EL (cell line): ENCODE measurements at regions not wholly inside any gene's neighbourhood (a gene's known extent, or its start where the extent isn't known, plus 50 kb on each side); places are given as distances from the start of the nearest gene placed in this dataset.
A peak's percentile ranks its signal among the peaks of the same experiment; 100 is the strongest.

Experiments used
- DNase-seq: peaks from one replicate; pipeline ENCODE4 v3.0.0-alpha.2; 2016

- no peak for DNase-seq
These were observed 174.1 kb downstream of the CDH26 start for GRCh38 chr20:60132162-60132826.

- no peak for DNase-seq
These were observed 174.8 kb downstream of the CDH26 start for GRCh38 chr20:60132827-60133670.

GRCh38 chr20:60135276-60135675 lies 177.1 kb downstream of the CDH26 start:
- no peak for DNase-seq

DNA sequence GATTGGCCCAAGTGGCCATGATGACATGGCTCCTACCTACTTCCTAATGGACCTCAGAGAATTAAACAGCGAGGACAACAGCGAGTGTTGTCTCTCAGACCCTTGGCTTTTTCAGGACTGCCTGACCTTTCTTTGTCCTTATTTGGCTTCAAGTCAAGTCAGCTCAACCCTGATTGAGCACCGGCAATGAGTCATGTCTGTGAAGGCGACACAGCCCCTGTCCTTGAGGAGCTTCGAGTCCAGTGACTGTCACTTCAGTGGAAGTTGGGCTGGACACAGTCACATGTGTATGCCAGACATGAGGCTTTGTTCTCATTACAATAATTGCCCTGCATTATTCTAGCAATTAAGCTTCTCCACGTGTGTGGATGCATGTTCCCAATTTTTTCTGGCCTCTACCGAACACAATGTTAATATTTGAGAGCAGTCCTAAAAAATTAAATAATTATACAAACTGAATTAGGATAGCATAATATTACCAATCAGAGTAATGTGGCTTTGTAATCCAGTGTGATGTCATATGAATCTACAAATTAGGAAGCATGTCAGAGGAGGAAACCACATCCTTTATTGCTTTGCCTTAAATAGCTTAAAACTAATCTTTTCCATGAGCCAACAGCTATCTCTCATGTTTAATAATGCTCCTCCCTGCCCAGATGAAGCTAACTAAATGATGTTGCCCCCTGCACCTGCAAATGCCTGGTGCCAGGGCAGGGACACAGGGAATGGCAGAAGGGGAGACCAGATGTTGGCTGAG lies 178.6 kb downstream of the CDH26 start:
- no peak for DNase-seq

DNA sequence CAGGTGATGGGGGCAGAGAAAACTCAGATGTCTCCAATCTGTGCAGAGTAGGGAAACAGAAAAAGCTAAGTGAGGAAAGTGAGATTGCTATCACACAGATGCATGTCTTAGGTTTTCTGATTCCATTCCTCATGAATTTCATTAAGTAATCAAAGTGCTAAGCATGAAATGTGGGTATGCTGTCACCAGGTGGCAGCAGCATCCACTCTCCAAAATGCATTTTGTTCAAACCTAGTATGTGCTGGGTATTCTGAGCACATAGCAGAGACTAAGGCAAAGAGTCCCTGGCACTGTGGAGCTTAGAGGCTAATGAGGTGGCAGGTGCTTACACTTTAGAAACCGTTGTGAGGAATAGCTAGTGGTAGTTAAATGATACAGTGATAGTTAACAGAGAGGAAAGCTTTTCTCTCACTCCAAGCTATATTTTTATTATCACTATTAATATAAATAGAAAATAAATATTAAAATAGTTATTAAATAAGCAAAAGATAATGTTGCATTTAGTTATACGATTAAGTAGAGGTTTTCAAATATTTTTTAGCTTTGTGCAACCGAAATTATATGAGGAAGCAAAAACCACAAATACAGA lies 179.5 kb downstream of the CDH26 start:
- peak; percentile 4 for DNase-seq

DNA sequence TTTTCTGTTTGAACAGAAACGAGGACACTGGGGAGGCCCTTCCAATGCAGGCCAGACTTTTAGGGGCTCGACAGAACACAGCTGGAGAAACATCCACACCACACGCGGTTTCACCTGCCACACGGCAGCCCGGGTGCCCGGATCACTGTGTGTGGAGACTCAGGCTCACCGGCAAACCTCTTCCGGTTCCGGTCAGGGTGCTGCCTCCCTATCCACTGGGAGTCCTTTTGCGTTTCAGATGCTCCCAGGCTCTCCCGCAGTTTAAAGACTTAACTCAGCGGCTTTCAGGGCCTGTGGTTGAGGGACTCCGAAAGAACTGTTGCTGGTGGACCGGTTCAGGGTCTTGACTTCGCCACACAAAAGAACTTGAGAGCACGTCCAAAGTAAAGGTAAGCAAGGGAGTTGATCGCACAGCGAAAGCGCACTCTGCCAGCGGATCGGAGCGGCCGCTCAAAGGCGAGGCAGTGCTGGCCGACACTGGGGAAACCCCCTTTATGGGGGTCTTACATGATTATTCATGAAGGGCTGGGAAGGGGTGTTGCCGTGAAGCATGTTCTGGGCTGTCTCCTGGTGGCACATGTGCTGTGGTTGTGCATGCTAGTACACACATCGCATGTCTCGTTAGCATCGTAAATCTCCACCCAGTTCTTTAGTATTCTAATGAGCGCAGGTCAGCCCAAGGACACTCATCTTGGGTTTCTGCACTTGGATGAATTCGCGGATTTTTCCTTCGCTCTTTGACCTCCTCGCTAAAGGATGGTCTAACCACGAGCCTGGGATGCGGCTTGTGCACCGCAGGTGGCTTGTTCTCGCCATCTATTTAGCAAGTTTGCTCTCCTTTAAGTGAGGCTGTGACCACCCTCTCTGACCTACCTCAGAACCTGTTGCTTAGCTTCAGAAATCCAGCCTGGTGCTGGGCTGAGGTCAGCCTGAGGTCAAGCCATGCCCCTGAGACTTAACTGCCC lies 180.3 kb downstream of the CDH26 start:
- no peak for DNase-seq

DNA sequence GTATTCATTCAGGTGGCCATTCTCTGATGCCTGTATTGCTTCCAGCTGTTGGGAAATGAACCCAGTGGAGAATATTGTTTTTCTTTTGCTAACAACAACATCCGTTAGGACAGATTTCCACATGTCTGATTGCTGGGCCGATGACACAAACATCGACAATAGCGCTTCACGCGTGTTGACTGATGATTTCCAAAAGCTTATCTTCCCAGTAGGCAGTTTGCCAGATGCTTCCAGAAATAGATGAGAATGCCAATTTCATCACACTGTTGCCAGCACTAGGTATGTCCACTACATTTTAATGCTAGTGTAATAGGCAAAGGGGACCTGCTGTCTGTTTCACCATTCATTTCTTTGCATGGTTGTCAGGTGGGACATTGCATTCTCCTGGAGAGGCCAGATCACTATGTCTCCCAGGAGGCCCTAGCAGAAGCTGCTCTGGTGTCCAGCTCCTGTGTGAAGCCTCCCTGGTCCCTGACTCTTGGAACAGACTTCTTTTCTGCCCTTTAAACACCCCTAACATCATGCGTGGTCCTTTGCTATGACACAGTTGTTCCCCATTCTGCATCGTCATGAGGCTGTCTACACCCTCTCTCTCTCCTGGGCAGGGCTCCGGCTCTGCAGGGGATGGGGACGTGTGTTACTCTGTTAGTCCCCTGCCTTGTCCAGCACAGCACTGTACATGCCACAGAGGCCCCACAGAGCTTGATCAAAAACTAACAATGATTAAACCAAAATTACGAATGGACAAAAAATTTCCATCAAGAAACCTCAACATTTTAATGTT lies 181.6 kb downstream of the CDH26 start:
- DNase-seq, result no peak

- no peak for DNase-seq
These were observed 184.4 kb downstream of the CDH26 start for GRCh38 chr20:60142587-60142986.

- no peak for DNase-seq
These were observed 185.1 kb downstream of the CDH26 start for GRCh38 chr20:60143261-60143842.

DNA sequence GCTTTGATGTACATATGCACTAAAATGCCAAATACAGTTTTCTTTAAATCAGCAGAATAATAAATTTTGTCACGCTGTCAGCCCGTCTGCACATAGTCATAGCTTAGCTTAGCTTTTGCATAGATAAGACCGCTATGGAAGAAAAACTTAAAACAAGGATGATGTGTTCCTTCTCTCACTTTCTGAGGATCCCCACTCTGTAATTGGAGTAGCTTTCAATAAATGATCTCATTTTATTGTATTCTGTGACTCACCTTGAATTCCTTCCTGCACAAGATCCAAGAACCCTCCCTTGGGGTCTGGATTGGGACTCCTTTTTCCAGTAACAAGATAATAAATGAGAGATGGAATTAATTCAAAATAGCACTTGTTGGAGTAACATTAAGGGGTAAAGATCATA lies 186.2 kb downstream of the CDH26 start:
- DNase-seq, result no peak

- no peak for DNase-seq
These were observed 186.8 kb downstream of the CDH26 start for GRCh38 chr20:60144974-60145527.

DNA sequence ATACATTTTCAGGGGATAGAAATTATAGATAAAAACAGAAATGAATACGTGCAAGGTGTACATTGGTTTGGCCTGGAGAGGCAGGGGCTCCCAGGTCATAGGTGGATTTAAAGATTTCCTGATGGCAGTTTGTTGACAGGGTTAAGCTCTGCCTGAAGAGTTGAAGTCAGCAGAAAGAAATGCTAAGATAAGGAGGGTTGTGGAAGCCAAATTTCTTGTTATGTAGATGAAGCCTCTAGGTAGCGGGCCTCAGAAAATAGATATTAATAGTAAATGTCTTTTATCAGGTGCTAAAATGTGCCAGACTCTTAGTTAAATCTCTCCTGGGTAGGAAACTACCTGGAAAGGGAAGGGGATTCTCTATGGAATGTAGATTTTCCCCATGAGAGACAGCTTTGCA lies 188.8 kb downstream of the CDH26 start:
- DNase-seq, result no peak

DNA sequence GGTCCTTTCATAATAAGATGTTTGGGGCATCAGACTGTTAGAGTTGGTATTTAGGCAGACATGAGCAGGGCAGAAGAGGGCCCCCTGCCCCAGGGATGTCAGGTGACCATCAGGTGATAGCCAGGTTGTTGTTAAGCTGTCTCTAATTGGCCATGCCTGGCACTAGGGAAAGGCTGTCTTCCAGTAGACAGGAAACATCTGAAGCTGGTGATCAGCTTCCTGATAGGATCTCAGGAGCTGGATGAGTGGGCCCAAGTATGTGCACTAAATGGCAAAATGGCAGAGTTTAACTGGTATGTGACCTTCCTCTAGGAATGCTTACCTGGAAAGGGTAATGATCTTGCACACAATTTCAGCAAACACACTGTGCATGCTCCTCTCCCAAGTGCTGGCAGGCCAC lies 190.7 kb downstream of the CDH26 start:
- DNase-seq, result no peak

DNA sequence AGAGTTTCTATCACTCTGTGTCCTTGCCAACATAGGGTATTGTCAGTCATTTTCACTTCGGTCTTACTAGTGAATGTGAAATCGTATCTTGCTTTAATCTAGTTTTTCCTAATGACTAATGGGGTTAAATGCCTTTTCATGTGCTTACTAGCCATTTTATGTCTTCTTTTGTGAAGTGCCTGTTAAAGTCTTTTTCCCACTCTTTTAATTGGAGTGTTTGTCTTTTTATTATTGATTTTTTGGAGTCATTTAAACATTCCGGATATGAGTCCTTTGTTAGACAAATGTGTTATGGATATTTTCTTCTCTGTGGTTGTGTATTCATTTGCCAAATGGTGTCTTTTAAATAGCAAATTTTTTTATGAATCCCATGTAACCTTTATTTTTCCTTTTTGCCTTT lies 194.6 kb downstream of the CDH26 start:
- DNase-seq, result no peak

DNA sequence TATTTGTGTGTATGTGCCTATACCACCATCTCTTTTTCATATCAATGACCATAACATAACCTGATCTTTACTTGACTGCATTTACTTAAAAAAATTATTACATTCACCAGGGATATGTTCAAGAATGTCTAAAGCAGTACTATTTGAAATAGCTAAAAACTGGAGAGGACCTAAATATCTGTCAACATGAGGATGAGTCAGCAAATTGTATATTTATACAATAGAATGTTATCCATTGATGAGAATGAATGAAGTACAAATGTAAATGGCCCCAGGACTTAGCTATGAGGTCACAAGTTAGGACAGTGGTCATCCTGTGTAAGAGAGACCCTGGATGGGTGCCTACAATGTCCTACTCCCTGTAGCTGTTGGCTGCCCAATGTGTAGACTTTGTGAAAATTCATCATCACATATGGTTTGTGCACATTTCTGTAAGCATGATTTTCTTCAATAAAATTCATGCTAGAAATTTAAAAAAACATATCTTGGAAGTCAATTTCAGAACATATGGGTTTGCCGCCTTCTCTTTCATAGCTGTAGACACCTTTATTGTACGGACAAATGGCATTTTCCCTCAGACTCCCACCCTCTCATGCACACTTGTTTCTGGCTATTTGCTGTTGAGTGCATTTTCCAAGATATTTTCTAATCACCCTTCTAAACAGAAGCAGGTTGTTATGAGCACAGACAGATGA lies 202.4 kb downstream of the CDH26 start:
- DNase-seq, result no peak

DNA sequence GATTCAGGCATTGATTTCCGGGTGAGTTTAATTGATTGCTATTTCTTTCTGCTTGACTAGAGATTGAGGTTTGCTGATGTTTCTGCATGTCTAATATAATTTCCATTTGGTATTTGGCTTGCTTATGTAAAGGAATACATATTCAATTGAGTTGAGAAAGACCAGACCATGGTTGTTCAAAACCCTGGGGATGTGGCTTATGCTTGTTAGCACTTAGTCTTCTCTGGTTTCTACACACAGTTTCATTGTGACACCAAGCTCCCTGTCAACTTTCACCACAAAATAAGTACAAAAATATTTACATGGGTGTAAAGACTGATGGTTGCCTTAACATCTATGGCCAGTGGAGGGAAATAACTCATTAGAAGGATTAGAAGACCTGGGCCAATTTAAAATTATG lies 209.6 kb downstream of the CDH26 start:
- no peak for DNase-seq

GRCh38 chr20:60168963-60169362 lies 210.7 kb downstream of the CDH26 start:
- DNase-seq, result no peak

GRCh38 chr20:60170116-60170515 lies 211.9 kb downstream of the CDH26 start:
- DNase-seq, result no peak

- no peak for DNase-seq
These were observed 213.1 kb downstream of the CDH26 start for GRCh38 chr20:60171313-60171712.

- DNase-seq, result no peak
These were observed 213.5 kb downstream of the CDH26 start for GRCh38 chr20:60171738-60172137.
